ENCODE measurements at regions not wholly inside any gene's neighbourhood (a gene's known extent, or its start where the extent isn't known, plus 50 kb on each side); places are given as distances from the start of the nearest gene placed in this dataset.

DNA sequence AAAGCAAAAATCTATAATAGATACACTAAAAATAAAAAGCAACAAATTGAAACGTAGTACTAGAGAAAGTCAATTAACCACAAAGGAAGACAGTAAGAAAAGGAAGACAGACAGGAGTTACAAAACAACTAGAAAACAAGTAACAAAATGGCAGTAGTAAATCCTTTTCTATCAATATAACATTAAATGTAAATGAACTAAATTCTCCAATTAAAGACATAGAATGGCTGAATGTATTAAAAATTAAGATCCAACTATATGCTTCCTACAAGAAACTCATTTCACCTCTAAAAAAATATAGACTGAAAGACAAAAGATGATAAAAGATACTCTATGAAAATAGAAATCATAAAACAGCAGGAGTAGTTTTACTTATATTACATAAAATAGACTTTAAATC is 79.1 kb downstream of the CTH start:
- TF ChIP-seq, protein P1, sequence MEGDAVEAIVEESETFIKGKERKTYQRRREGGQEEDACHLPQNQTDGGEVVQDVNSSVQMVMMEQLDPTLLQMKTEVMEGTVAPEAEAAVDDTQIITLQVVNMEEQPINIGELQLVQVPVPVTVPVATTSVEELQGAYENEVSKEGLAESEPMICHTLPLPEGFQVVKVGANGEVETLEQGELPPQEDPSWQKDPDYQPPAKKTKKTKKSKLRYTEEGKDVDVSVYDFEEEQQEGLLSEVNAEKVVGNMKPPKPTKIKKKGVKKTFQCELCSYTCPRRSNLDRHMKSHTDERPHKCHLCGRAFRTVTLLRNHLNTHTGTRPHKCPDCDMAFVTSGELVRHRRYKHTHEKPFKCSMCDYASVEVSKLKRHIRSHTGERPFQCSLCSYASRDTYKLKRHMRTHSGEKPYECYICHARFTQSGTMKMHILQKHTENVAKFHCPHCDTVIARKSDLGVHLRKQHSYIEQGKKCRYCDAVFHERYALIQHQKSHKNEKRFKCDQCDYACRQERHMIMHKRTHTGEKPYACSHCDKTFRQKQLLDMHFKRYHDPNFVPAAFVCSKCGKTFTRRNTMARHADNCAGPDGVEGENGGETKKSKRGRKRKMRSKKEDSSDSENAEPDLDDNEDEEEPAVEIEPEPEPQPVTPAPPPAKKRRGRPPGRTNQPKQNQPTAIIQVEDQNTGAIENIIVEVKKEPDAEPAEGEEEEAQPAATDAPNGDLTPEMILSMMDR (IDR thresholded peaks at IDR 0.05), result no peak
- Mint-ChIP-seq H3K27me3 (peaks cover 11% of the 10 kb centered on the region), H3K4me3 (no peak overlapping the region), H3K27ac (no peak overlapping the region), H3K4me1 (ENCODE audit: low read depth) (no peaks in the 10 kb centered on the region), H3K36me3 (ENCODE audit: low read depth) (no peaks in the 10 kb centered on the region), H3K9me3 (no peaks in the 10 kb centered on the region)
- ChIA-PET CTCF (no interaction called here), POLR2A (no interaction called here)
- no peak for ATAC-seq (ENCODE audit: poor library complexity)
- Histone ChIP-seq H3K36me3 (ENCODE audit: insufficient read depth, low read length) (no peaks in the 10 kb centered on the region), H3K27me3 (ENCODE audit: control insufficient read depth in 1 of 2, insufficient read depth in 2 of 2, low read length in 2 of 2) (peaks cover 0 to 5% of the 10 kb centered on the region in 2 experiments), H3K4me1 (ENCODE audit: insufficient read depth, low read length) (no peaks in the 10 kb centered on the region), H3K27ac (ENCODE audit: low read depth in 1 of 2, low read length in 2 of 2) (no peak overlapping the region), H3K4me3 (ENCODE audit: low read length) (no peak overlapping the region), H3K9me3 (ENCODE audit: control insufficient read depth in 1 of 2, insufficient read depth in 1 of 2, low read length in 2 of 2) (no peaks in the 10 kb centered on the region)
- no peak for DNase-seq
- intact Hi-C loops (cut with DNase I, micrococcal nuclease), result no loop called here

DNA sequence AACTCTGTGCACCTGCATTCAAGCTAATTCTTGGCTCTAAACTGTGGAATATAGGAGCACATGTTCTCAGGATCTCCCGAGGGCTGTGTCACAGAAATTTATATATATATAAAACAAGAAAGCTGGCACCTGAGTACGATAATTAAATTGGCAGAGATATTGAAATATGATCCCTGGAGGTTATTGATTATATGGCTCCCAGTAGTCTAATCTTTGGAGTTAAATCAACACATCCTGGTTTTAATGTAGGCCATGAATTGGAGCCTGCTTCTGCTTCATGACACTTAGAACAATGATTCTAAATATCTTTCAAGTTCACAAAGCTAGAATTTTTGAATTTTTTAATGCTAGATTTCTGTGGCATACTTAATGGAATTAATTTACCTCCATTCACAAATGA is 84.3 kb downstream of the CTH start:
- Histone ChIP-seq H3K4me1 (ENCODE audit: insufficient read depth, low read length) (no peaks in the 10 kb centered on the region), H3K27ac (ENCODE audit: low read depth in 1 of 2, low read length in 2 of 2) (no peak overlapping the region), H3K9me3 (ENCODE audit: control insufficient read depth in 1 of 2, insufficient read depth in 1 of 2, low read length in 2 of 2) (no peaks in the 10 kb centered on the region), H3K36me3 (ENCODE audit: insufficient read depth, low read length) (no peaks in the 10 kb centered on the region), H3K4me3 (ENCODE audit: low read length) (no peak overlapping the region), H3K27me3 (ENCODE audit: control insufficient read depth in 1 of 2, insufficient read depth in 2 of 2, low read length in 2 of 2) (no peaks in the 10 kb centered on the region)
- H3K27me3 Mint-ChIP-seq, result peaks cover 11% of the 10 kb centered on the region
- DNase-seq, result no peak
- no peaks in the 10 kb centered on the region for H3K4me1 Mint-ChIP-seq (ENCODE audit: low read depth)
- no peak for ATAC-seq (ENCODE audit: poor library complexity)
- CTCF ChIA-PET, result no interaction called here
- H3K9me3 Mint-ChIP-seq, result no peaks in the 10 kb centered on the region
- H3K27ac Mint-ChIP-seq, result no peak overlapping the region
- intact Hi-C loops (cut with DNase I, micrococcal nuclease), result no loop called here
- H3K4me3 Mint-ChIP-seq, result no peak overlapping the region
- no peaks in the 10 kb centered on the region for H3K36me3 Mint-ChIP-seq (ENCODE audit: low read depth)
- TF ChIP-seq, protein P1 (IDR thresholded peaks at IDR 0.05), result no peak
- POLR2A ChIA-PET, result no interaction called here

DNA sequence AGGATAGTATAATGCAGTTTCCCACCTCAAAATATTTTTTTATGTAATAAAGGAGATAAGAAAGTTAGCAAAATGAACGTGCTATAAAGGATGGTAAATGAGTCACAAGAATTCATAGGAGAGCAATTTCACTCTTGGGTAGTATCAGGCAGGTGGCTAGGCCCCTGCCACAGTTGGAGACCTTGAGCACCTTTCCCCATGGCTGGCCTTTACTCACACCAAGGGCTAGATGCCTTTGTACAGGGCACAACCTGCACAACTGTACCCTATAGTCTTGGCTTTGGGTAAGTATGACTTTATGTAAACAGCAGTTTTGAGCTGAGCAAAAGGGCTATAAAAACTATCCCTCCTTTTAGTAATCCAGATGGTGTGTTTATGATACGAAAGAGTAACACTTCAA is 85.1 kb downstream of the CTH start:
- no peaks in the 10 kb centered on the region for H3K4me1 Mint-ChIP-seq (ENCODE audit: low read depth)
- no peaks in the 10 kb centered on the region for H3K9me3 ChIP-seq (ENCODE audit: control insufficient read depth in 1 of 2, insufficient read depth in 1 of 2, low read length in 2 of 2)
- H3K27me3 ChIP-seq (ENCODE audit: control insufficient read depth in 1 of 2, insufficient read depth in 2 of 2, low read length in 2 of 2), result no peaks in the 10 kb centered on the region
- no peaks in the 10 kb centered on the region for H3K9me3 Mint-ChIP-seq
- POLR2A ChIA-PET, result no interaction called here
- H3K4me3 Mint-ChIP-seq, result no peak overlapping the region
- H3K4me3 ChIP-seq (ENCODE audit: low read length), result no peak overlapping the region
- no peak overlapping the region for H3K27ac Mint-ChIP-seq
- no peaks in the 10 kb centered on the region for H3K36me3 ChIP-seq (ENCODE audit: insufficient read depth, low read length)
- H3K36me3 Mint-ChIP-seq (ENCODE audit: low read depth), result no peaks in the 10 kb centered on the region
- ATAC-seq (ENCODE audit: poor library complexity) (no peak), DNase-seq (no peak)
- intact Hi-C loops (cut with DNase I, micrococcal nuclease), result no loop called here
- peaks cover 7% of the 10 kb centered on the region for H3K27me3 Mint-ChIP-seq
- TF ChIP-seq, protein P1 (IDR thresholded peaks at IDR 0.05), result no peak
- H3K4me1 ChIP-seq (ENCODE audit: insufficient read depth, low read length), result no peaks in the 10 kb centered on the region
- no peak overlapping the region for H3K27ac ChIP-seq (ENCODE audit: low read depth in 1 of 2, low read length in 2 of 2)
- CTCF ChIA-PET, result no interaction called here

Data from CD4-positive, alpha-beta T cell (primary cell).